ENCODE measurements at regions not wholly inside any gene's neighbourhood (a gene's known extent, or its start where the extent isn't known, plus 50 kb on each side); places are given as distances from the start of the nearest gene placed in this dataset.

GRCh38 chr2:2853346-2853745 is 522.3 kb upstream of the MYT1L start:
- TF ChIP-seq, protein P1, sequence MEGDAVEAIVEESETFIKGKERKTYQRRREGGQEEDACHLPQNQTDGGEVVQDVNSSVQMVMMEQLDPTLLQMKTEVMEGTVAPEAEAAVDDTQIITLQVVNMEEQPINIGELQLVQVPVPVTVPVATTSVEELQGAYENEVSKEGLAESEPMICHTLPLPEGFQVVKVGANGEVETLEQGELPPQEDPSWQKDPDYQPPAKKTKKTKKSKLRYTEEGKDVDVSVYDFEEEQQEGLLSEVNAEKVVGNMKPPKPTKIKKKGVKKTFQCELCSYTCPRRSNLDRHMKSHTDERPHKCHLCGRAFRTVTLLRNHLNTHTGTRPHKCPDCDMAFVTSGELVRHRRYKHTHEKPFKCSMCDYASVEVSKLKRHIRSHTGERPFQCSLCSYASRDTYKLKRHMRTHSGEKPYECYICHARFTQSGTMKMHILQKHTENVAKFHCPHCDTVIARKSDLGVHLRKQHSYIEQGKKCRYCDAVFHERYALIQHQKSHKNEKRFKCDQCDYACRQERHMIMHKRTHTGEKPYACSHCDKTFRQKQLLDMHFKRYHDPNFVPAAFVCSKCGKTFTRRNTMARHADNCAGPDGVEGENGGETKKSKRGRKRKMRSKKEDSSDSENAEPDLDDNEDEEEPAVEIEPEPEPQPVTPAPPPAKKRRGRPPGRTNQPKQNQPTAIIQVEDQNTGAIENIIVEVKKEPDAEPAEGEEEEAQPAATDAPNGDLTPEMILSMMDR (IDR thresholded peaks at IDR 0.05; ENCODE audit: insufficient read depth, low read length, poor library complexity, severe bottlenecking), result no peak
- TF ChIP-seq EZH2phosphoT487 (conservative IDR thresholded peaks at IDR 0.05; ENCODE audit: low read length), result no peak

Data from SU-DHL-6 (cell line).